ENCODE measurements at regions not wholly inside any gene's neighbourhood (a gene's known extent, or its start where the extent isn't known, plus 50 kb on each side); places are given as distances from the start of the nearest gene placed in this dataset.
"Not testable (repeated sequence)": the region's sequence is repeated elsewhere in the genome, so short reads cannot be mapped to it uniquely, and the experiment has no call there.

DNA sequence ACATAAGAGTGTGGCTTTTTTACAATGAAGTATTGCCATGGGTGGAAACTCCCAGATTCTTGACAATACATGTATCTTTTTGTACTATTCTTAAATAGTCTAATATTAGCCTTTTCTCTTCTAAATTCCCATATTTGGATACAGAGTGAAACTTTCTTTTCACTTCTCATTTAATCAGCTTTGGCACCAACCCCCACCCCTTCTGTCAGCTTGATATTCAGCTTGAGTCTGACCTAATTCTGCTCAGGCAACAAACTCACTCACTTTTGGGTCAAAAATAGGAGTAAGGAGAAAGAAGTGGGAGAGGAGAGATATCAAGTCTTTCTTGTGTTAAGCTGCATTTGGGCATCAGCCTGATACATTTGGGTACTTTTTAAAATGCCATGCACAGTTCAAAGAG, 397.5 kb downstream of the COG6 start:
- Histone ChIP-seq H3K4me3 (no peak overlapping the region), H3K4me1 (peaks cover 7% of the 10 kb centered on the region), H3K27me3 (no peaks in the 10 kb centered on the region), H3K36me3 (ENCODE audit: low read depth, missing control alignments) (no peaks in the 10 kb centered on the region), H3K27ac (peak overlapping the region in 1 of 2 donors; percentile 16), H3K9me3 (no peaks in the 10 kb centered on the region)
- TF ChIP-seq POLR2A (IDR thresholded peaks at IDR 0.05): no peak
- TF ChIP-seq, protein P1, sequence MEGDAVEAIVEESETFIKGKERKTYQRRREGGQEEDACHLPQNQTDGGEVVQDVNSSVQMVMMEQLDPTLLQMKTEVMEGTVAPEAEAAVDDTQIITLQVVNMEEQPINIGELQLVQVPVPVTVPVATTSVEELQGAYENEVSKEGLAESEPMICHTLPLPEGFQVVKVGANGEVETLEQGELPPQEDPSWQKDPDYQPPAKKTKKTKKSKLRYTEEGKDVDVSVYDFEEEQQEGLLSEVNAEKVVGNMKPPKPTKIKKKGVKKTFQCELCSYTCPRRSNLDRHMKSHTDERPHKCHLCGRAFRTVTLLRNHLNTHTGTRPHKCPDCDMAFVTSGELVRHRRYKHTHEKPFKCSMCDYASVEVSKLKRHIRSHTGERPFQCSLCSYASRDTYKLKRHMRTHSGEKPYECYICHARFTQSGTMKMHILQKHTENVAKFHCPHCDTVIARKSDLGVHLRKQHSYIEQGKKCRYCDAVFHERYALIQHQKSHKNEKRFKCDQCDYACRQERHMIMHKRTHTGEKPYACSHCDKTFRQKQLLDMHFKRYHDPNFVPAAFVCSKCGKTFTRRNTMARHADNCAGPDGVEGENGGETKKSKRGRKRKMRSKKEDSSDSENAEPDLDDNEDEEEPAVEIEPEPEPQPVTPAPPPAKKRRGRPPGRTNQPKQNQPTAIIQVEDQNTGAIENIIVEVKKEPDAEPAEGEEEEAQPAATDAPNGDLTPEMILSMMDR (IDR thresholded peaks at IDR 0.05): no peak
- intact Hi-C loops (cut with DNase I; ENCODE audit: low total_unique reads): no loop called here
- peak; percentile 80 for DNase-seq

DNA sequence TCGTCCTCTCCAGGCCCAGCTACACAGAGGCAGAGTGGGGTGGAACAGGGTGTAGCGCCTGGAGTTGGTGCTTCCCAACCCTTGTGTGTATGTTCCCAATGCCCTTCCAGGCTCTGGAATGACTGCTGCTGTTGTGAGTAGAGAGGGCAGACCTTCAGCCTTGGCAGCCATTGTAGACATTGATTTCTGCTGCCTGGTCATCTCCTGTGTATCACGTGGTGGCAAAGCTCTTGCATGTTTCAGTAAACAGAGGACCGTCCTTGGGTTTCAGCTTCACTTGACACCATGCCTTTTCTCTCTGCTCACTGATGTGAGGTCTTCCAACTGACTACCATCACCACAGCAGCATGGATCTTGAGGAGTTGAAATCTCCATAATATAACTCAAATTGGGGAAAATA, 397.9 kb downstream of the COG6 start:
- Histone ChIP-seq H3K9me3 (no peaks in the 10 kb centered on the region), H3K27ac (peak overlapping the region in 1 of 2 donors; percentile 16), H3K4me3 (no peak overlapping the region), H3K4me1 (peaks cover 7% of the 10 kb centered on the region), H3K36me3 (ENCODE audit: low read depth, missing control alignments) (no peaks in the 10 kb centered on the region), H3K27me3 (no peaks in the 10 kb centered on the region)
- DNase-seq: no peak
- TF ChIP-seq POLR2A (IDR thresholded peaks at IDR 0.05): no peak
- TF ChIP-seq, protein P1 (IDR thresholded peaks at IDR 0.05): no peak
- WGBS, 2 donors: 88% methylated on average over 4 of the region's 4 CpGs
- intact Hi-C loops (cut with DNase I; ENCODE audit: low total_unique reads): no loop called here

DNA sequence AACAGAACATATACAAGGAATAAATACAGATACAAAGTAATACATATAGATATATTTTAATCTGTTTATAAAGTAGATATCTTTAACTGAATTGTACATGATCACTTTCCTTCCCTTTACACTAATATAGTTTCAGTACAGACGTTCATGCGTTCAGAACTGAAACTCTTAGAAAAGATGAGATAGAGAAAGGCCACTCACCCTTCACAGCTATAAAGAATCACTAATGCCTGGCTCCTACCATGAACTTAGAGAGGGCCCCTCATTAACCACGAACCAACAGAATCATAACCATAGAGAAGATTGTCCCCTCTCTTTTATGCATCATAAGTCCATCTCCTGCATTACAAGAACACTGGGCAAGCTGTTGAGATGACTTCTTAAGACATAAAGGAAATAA, 399.0 kb downstream of the COG6 start:
- H3K9me3 ChIP-seq; H3K4me3 ChIP-seq; H3K4me1 ChIP-seq; DNase-seq; intact Hi-C loops (cut with DNase I; ENCODE audit: low total_unique reads); H3K27me3 ChIP-seq; H3K27ac ChIP-seq; H3K36me3 ChIP-seq (ENCODE audit: low read depth, missing control alignments): not testable (repeated sequence)
- WGBS, 2 donors: 70 to 87% methylated on average over 3 of the region's 3 CpGs

DNA sequence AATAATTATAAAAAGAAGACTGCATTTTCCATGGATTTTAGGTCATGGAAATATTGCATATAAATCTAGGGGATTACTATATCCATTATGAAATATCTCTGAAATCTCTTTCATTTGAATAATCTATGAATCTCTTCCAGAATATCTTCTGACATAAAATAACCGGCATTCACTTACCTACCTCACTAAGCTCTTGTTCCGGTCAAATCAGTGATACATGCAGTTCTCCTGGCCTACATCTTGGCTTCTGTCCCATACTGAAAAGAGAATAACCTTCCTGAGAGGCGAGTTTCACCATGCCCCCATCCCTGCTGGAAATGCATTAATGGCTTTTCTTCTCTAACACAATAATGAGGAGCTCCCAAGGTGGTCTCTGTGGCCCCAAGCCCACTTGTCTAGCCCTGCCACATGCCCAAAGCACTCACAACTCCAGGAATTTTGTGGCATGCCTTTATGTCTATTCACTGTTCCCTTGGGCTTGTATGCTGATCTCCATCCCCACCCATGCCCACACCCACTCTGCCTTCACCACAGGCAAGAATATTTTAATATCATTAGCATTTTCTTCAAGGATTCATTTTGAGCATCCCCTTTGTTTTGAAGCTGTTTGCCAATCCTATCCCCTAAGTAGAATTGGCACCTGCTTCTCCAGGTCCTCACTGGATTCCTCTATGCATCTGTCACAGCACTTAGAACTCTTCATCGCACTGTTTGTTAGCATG, 401.6 kb downstream of the COG6 start:
- peaks cover 10% of the 10 kb centered on the region for H3K4me1 ChIP-seq
- no peak overlapping the region for H3K4me3 ChIP-seq
- intact Hi-C loops (cut with DNase I; ENCODE audit: low total_unique reads): no loop called here
- no peaks in the 10 kb centered on the region for H3K9me3 ChIP-seq
- no peak overlapping the region for H3K27ac ChIP-seq
- no peaks in the 10 kb centered on the region for H3K27me3 ChIP-seq
- WGBS, 2 donors: 88% methylated on average over 4 of the region's 4 CpGs
- TF ChIP-seq POLR2A (IDR thresholded peaks at IDR 0.05): no peak
- TF ChIP-seq, protein P1 (IDR thresholded peaks at IDR 0.05): no peak
- no peak for DNase-seq
- H3K36me3 ChIP-seq (ENCODE audit: low read depth, missing control alignments): no peaks in the 10 kb centered on the region

DNA sequence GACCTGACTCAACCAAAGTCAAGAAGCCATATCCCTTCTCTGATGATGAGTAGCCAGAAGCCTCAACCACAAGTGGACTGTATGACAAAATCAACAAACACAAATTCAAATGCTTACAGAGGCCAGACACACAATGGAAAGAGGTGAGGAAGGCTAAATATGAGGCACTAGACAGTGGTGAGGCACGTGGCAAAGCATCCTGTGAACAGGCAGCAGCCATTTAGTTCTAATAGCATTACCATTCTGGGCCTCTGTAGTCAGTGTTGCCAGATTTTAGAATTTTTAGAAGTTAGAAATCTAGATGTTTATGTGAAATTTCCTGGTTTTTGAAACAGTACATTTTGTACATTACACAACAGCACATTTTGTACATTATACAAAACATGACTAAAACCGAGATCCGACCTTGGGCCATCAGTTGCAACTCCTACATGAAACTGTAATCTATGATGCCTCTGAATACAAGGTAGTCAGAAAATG, 403.3 kb downstream of the COG6 start:
- no peak for DNase-seq
- peaks cover 9% of the 10 kb centered on the region for H3K4me1 ChIP-seq

More for the DNA sequence above, 403.3 kb downstream of the COG6 start:
- Histone ChIP-seq H3K27ac (no peak overlapping the region), H3K4me3 (no peak overlapping the region), H3K9me3 (no peaks in the 10 kb centered on the region), H3K27me3 (no peaks in the 10 kb centered on the region), H3K36me3 (ENCODE audit: low read depth, missing control alignments) (no peaks in the 10 kb centered on the region)
- WGBS, 2 donors: 65 to 71% methylated on average over 3 of the region's 3 CpGs
- TF ChIP-seq, protein P1 (IDR thresholded peaks at IDR 0.05): no peak
- no peak for TF ChIP-seq POLR2A (IDR thresholded peaks at IDR 0.05)
- intact Hi-C loops (cut with DNase I; ENCODE audit: low total_unique reads): no loop called here
